Loucy (cell line): ENCODE measurements at regions not wholly inside any gene's neighbourhood (a gene's known extent, or its start where the extent isn't known, plus 50 kb on each side); places are given as distances from the start of the nearest gene placed in this dataset.

Source experiments
- H2AFZ ChIP-seq: fragments of 200-600 bp; sonication (generic); 2 replicates; pipeline ENCODE4 v1.6.0; 2016; ENCODE audit warnings: antibody characterized with exemption, mild to moderate bottlenecking, low read length, moderate library complexity
- H3F3A ChIP-seq: fragments of 200-600 bp; 2 replicates; pipeline ENCODE4 v1.6.0; 2016; ENCODE audit warnings: antibody characterized with exemption, low read depth, mild to moderate bottlenecking
- H3K27me3 ChIP-seq: fragments of 200-600 bp; sonication (generic); 2 replicates; pipeline ENCODE4 v1.6.1; 2014; ENCODE audit warnings: low read length, mild to moderate bottlenecking; ENCODE audit not compliant: insufficient read depth, poor library complexity, severe bottlenecking
- H3K36me3 ChIP-seq: fragments of 200-600 bp; sonication (generic); 2 replicates; pipeline ENCODE4 v1.6.1; 2016; ENCODE audit warnings: low read length; ENCODE audit not compliant: insufficient read depth
- H3K4me1 ChIP-seq: fragments of 200-600 bp; sonication (generic); 2 replicates; pipeline ENCODE4 v1.5.1; 2014; ENCODE audit warnings: low read length, mild to moderate bottlenecking; ENCODE audit not compliant: insufficient read depth, poor library complexity, severe bottlenecking
- H3K4me2 ChIP-seq: fragments of 200-600 bp; sonication (generic); 2 replicates; pipeline ENCODE4 v1.6.0; 2014; ENCODE audit warnings: antibody characterized with exemption, low read length, low read depth, mild to moderate bottlenecking; ENCODE audit not compliant: poor library complexity, severe bottlenecking
- H3K4me3 ChIP-seq: fragments of 200-600 bp; sonication (generic); 2 replicates; pipeline ENCODE4 v1.5.1; 2014; ENCODE audit warnings: low read length, mild to moderate bottlenecking, mixed read lengths; ENCODE audit not compliant: poor library complexity, severe bottlenecking
- H3K79me2 ChIP-seq: fragments of 200-600 bp; sonication (generic); 2 replicates; pipeline ENCODE4 v1.6.1; 2014; ENCODE audit warnings: low read length; ENCODE audit not compliant: insufficient read depth
- H3K9ac ChIP-seq: fragments of 200-600 bp; sonication (generic); 2 replicates; pipeline ENCODE4 v1.6.0; 2014; ENCODE audit warnings: mild to moderate bottlenecking, low read depth, low read length, moderate library complexity; ENCODE audit not compliant: poor library complexity, severe bottlenecking
- H3K9me2 ChIP-seq: fragments of 200-600 bp; sonication (generic); replicated peaks from 2 replicates; pipeline ENCODE4 v1.6.1; 2016; ENCODE audit warnings: low read depth, low read length, mixed read lengths
- H3K9me3 ChIP-seq: fragments of 200-600 bp; sonication (generic); 2 replicates; pipeline ENCODE4 v1.6.1; 2014; ENCODE audit warnings: mild to moderate bottlenecking, antibody characterized with exemption, low read length, low read depth; ENCODE audit not compliant: insufficient read depth
- H4K20me1 ChIP-seq: fragments of 200-600 bp; sonication (generic); 2 replicates; pipeline ENCODE4 v1.6.0; 2014; ENCODE audit warnings: antibody characterized with exemption, low read length, mild to moderate bottlenecking; ENCODE audit not compliant: insufficient read depth, poor library complexity, severe bottlenecking
- EZH2phosphoT487 ChIP-seq: fragments of 200-600 bp; IDR thresholded peaks from 2 replicates; pipeline ENCODE4 v1.6.1; 2018; ENCODE audit warnings: antibody characterized with exemption, mild to moderate bottlenecking, moderate library complexity, borderline replicate concordance
- TF ChIP-seq, protein P1 (sequence below): fragments of 200-600 bp; sonication (generic); conservative IDR thresholded peaks from 2 replicates; pipeline ENCODE4 v1.5.1; 2014; ENCODE audit warnings: mild to moderate bottlenecking, antibody characterized with exemption, low read length

DNA sequence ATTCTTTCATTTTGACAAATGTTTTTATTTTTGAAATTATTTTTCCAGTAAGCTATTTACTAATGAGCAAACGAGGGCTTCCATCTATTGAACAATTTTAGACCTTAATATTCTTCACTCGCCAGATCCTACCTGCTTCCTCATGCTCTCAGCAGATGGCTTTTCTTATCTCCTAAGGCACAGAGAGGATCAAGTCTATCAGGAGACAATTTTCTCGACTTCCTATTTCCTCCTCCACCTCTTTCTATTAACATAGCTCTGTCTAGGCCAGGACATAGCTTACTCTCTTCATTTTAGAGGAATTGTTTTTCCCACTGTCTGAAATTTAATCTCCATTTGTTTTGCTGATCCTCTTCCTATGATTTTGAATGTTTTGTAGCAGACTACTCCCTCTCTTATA is 87.0 kb upstream of the MAN1A1 start:
- no peaks in the 10 kb centered on the region for H3K9me2 ChIP-seq
- H3K9me3 ChIP-seq: no peaks in the 10 kb centered on the region
- no peak overlapping the region for H3K4me2 ChIP-seq
- no peaks in the 10 kb centered on the region for H3K4me1 ChIP-seq
- H3K9ac ChIP-seq: no peak overlapping the region
- TF ChIP-seq, protein P1, sequence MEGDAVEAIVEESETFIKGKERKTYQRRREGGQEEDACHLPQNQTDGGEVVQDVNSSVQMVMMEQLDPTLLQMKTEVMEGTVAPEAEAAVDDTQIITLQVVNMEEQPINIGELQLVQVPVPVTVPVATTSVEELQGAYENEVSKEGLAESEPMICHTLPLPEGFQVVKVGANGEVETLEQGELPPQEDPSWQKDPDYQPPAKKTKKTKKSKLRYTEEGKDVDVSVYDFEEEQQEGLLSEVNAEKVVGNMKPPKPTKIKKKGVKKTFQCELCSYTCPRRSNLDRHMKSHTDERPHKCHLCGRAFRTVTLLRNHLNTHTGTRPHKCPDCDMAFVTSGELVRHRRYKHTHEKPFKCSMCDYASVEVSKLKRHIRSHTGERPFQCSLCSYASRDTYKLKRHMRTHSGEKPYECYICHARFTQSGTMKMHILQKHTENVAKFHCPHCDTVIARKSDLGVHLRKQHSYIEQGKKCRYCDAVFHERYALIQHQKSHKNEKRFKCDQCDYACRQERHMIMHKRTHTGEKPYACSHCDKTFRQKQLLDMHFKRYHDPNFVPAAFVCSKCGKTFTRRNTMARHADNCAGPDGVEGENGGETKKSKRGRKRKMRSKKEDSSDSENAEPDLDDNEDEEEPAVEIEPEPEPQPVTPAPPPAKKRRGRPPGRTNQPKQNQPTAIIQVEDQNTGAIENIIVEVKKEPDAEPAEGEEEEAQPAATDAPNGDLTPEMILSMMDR: no peak
- no peak for TF ChIP-seq EZH2phosphoT487
- no peaks in the 10 kb centered on the region for H4K20me1 ChIP-seq
- H3K27me3 ChIP-seq: no peaks in the 10 kb centered on the region
- H3K79me2 ChIP-seq: no peaks in the 10 kb centered on the region
- no peak overlapping the region for H3K4me3 ChIP-seq
- no peak overlapping the region; the same call in 1 of the 2 replicates for H2AFZ ChIP-seq
- no peaks in the 10 kb centered on the region for H3F3A ChIP-seq
- no peaks in the 10 kb centered on the region for H3K36me3 ChIP-seq

GRCh38 chr6:119431799-119432198 is 82.2 kb upstream of the MAN1A1 start:
- no peaks in the 10 kb centered on the region for H3K27me3 ChIP-seq
- TF ChIP-seq EZH2phosphoT487: no peak
- TF ChIP-seq, protein P1: no peak
- no peak overlapping the region for H3K4me2 ChIP-seq
- no peaks in the 10 kb centered on the region for H3K9me3 ChIP-seq
- no peaks in the 10 kb centered on the region for H3K36me3 ChIP-seq
- H2AFZ ChIP-seq: no peak overlapping the region
- no peak overlapping the region for H3K4me3 ChIP-seq
- no peaks in the 10 kb centered on the region for H3K4me1 ChIP-seq
- no peaks in the 10 kb centered on the region for H4K20me1 ChIP-seq
- H3K9ac ChIP-seq: no peak overlapping the region
- no peaks in the 10 kb centered on the region for H3F3A ChIP-seq
- no peaks in the 10 kb centered on the region for H3K9me2 ChIP-seq
- H3K79me2 ChIP-seq: no peaks in the 10 kb centered on the region

DNA sequence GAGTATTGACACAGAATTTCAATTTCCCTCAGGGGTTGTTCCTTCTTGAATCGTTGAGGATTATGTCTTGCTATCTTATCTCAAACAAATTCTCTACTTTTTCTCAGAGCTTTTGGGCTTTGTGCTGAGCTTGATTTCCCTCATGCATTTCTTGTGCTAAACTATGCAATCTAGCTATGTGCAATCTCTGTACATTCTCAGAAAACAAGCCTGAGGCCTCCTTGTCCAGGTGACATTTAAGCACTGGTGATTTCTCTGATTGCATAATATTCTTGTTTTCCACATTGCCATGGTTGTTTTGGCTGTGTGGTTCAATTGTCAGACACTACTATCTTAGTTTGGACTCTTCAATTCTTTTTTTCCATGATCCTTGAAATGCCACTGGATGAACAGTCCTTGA is 81.2 kb upstream of the MAN1A1 start:
- no peak for TF ChIP-seq EZH2phosphoT487
- TF ChIP-seq, protein P1: no peak

More for the DNA sequence above, 81.2 kb upstream of the MAN1A1 start:
- Histone ChIP-seq H3K9me2 (no peaks in the 10 kb centered on the region), H3F3A (no peaks in the 10 kb centered on the region), H3K9me3 (no peaks in the 10 kb centered on the region), H3K9ac (no peak overlapping the region), H3K4me3 (no peak overlapping the region), H3K27me3 (no peaks in the 10 kb centered on the region), H4K20me1 (no peaks in the 10 kb centered on the region), H3K79me2 (no peaks in the 10 kb centered on the region), H2AFZ (no peak overlapping the region), H3K4me1 (no peaks in the 10 kb centered on the region), H3K4me2 (no peak overlapping the region), H3K36me3 (no peaks in the 10 kb centered on the region)
